GM19463 (cell line): ENCODE measurements at regions not wholly inside any gene's neighbourhood (a gene's known extent, or its start where the extent isn't known, plus 50 kb on each side); places are given as distances from the start of the nearest gene placed in this dataset.
A peak's percentile ranks its signal among the peaks of the same experiment; 100 is the strongest.

Experiments
- ATAC-seq: cut with Tn5 transposase; IDR thresholded peaks from one replicate; pipeline ENCODE4 v1.9.1; 2021; ENCODE audit warnings: mild to moderate bottlenecking, moderate library complexity; ENCODE audit not compliant: unreplicated experiment

DNA sequence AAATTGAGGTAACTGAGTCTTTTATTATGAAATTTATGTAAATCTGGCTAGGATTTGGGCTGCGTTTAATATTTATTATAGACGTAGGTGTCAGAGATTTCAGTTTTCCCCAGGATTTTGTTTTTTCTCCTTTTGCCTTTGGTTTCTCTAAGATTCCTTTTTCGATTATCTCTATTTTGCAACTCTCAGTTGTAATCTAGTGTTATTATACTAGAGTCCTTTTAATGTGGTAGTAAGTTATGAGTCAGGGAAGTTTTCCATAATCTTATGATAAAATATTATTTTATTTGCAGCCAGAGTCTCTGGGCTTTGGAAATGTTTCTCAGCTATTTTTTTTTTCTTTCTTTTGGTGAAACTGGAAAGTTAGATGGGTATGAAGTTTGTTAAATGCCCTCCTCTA is 1043.8 kb downstream of the PLA2G4A start:
- ATAC-seq = no peak

- no peak for ATAC-seq
Measured at GRCh38 chr1:187873126-187873525, 1044.4 kb downstream of the PLA2G4A start.

GRCh38 chr1:187876775-187877174 is 1048.0 kb downstream of the PLA2G4A start:
- no peak for ATAC-seq

DNA sequence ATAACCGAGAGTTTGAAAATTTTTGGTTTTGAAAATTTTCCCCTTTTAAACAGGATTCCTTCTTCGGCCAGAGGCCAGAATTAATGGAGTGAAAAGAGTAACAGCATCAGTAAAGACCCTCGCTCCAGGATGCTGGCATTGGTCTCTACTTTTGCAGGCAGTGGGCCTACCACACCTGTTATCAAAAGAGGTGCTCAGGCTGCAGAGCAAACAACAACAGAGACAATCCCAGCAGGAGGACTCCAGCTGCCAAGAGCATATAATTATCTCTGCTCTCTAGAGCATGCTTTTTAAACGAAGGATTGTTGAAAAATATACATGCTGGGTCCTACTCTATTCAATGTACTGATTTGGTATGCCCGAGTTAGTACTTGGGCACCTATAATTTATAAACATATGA is 1048.5 kb downstream of the PLA2G4A start:
- no peak for ATAC-seq

DNA sequence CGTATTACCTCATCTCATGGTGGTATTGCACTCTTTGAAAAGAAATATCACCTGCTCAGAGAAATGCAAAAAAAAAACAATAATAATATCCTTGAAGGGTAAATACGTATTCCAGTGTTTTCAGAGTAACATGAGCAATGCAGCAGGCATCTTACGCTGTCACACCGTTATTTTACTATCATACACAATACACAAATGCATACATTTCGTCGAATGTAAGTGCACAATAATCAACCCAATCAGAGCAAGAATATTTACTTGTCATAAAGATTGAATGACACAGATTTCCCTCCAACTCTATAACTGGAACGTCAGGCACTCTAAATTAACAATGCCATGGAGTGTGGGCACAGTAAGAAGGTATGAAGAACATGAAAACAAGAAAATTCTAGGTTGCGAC is 1050.1 kb downstream of the PLA2G4A start:
- no peak for ATAC-seq

DNA sequence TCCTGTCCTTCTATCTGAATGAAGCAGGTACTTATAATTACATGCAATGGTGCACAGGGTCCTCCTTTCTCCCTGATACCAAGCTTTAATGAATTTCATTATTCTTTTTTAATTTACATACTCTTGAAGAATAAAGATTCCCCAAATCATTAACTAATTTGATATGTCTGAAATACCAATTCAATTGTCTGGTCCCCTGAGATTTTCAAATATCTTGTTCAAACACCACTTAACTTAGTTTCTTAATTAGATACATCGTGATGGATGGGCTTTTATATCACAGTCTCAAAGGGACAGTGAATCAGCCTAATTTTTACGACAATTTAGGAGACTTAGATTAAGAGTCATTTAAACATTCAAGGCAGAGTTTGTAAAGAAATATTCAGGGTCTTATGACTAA is 1054.6 kb downstream of the PLA2G4A start:
- ATAC-seq = no peak

DNA sequence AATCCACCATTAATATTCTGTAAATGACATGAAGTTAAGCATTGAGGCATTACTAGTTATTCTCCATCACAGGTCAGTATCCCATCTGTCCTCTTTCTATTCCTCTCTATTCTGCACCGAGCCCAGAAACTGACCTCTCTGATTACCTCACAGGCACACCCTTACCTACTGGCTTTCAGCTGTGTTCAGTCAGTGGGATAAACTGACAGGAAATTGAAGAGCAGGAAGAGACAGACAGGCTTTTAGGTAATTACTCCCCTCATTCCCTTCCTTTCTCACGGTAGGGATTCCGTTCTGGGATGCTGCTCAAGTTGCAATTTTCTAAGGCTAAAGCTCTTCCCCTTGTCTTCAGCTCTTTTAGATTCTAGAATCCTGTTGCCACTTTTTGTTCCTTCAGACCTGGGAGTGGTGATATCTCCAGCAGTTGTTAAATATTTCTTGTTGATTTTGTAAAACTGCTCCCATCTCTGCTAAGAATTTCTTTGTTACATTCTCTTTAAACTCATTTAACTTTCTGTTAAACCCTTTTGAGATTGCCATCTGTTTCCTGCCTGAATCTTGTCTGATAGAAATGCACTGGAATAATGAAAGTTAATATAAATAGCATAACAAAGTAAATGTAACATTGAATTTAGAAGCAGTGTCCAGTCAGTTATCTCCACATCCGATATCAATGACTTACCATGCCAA is 1063.4 kb downstream of the PLA2G4A start:
- ATAC-seq = no peak

DNA sequence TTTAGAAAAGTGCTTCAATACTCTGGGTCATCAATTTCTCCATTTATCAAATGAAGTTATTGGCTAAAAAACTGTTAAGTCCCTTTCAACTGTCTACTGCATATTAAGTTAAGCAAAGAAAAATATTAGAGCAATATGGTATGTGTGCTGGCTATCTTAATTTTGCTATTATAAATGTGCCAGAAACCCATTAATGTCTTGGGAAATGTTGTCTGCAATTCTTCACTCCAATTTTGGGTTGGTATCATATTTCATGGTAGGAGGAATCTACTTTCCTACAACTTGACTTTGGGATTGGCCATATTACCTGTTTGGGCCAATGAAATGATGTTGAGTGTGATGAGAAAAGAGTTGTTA is 1063.9 kb downstream of the PLA2G4A start:
- no peak for ATAC-seq

GRCh38 chr1:187893471-187893870 is 1064.7 kb downstream of the PLA2G4A start:
- ATAC-seq = no peak

DNA sequence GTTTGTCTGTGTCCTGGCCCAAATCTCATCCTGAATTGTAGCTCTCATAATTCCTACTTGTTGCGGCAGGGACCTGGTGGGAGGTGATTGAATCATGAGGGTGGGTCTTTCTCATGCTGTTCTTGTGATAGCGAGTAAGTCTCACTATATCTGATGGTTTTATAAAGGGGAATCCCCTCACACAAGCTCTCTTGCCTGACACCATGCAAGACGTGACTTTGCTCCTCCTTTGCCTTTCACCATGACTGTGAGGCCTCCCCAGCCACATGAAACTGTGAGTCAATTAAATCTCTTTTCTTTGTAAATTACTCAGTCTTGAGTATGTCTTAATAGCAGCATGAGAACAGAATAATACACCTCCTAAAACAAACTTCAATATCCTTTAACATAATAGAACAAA is 1065.6 kb downstream of the PLA2G4A start:
- ATAC-seq = no peak

GRCh38 chr1:187903223-187903622 is 1074.5 kb downstream of the PLA2G4A start:
- ATAC-seq = no peak

GRCh38 chr1:187909382-187909781 is 1080.6 kb downstream of the PLA2G4A start:
- ATAC-seq = no peak

DNA sequence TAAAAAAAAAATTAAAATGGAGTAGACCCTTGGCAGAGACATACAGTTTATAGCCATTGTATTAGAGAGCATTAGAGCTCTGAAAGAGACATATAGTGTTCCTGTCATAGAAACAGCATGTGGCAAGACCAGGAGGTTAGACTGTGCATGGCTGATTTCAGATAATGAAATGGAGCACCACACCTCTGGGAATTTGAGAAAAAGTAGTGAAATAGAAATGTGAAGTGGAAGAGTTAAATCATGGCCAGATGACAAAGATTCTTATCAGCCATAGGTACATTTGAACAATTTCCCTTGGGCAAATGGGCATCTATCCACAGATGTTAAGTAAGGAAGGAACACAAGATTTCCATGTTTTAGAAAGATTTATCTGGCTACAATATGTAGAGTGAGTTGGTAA is 1083.1 kb downstream of the PLA2G4A start:
- ATAC-seq = no peak

GRCh38 chr1:187920976-187921375 is 1092.2 kb downstream of the PLA2G4A start:
- ATAC-seq = no peak

DNA sequence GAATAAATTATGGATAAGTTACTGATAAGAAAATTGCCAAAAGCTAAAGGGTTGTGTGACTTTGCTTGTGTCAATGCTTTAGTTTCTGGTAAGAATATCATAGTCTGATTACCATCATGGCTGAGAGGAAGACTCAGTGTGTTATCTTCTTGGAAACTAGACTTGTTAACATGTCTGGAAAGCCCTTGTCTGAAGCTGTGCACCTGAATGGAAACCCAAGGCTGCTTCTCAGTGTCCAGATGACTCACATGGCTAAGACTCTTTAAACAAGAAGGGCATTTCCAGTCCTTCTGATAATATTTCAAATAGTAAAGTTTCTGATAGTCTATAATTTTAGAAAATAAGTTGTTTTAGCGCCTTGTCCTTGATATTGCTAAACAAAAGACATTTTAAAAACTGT is 1092.7 kb downstream of the PLA2G4A start:
- no peak for ATAC-seq

DNA sequence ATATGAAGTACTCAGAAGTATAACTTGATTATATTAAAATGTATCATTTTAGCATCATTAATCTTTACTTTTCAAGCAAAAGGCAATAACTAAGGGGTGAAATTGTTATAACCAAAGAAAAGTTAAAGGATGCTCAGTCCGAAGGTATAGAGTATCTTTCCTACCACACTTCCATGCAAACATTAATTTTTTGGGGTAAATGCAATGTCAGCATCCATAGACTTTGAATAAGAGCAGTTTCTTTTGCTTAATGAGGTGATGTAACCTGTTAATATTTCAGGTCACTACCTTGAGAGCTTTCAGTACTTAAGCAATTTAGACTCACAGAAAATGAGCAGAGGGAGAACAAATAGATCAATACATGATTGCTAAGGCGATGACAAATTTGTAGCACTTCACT is 1093.5 kb downstream of the PLA2G4A start:
- ATAC-seq = no peak

DNA sequence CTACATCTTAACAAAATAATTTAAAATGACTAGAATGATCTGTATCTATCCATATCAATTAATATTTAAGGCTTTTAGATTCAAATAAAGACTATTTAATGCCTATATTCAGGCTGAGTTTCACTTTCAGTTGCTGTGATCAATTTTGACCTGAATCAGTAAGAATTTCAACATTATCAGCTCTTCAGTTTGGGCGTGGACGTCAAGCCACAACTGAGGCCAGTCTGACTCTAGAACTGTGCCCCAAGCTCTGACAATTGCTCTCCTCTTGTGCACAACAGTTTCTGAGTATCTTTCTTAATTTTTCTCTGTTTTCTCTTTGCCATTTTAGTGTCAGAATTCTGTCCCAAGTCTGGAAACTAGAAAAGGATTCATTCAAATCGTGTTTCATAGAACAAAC is 1095.5 kb downstream of the PLA2G4A start:
- no peak for ATAC-seq

GRCh38 chr1:187928288-187928687 is 1099.5 kb downstream of the PLA2G4A start:
- peak; percentile 78 for ATAC-seq

GRCh38 chr1:187928696-187929095 is 1099.9 kb downstream of the PLA2G4A start:
- ATAC-seq = no peak

DNA sequence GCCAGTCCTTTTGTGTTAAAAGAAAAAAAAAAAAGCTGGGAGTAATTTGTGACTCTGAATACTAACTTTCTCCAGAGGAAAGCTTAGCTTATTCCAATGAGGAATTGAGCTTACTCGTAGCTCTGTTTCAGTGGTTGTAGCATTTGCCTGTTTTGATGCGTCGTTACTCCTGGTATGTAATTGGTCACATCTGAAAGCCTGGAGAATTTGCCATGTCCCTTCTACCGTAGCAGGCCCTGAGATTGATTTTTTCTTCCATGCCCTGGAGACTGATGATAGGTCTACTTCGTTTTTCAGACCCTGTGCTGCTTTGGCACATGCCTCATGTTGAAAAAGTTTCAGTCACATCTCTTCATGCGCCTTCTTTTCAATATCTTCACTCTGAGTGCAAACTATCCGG is 1103.0 kb downstream of the PLA2G4A start:
- ATAC-seq = no peak

DNA sequence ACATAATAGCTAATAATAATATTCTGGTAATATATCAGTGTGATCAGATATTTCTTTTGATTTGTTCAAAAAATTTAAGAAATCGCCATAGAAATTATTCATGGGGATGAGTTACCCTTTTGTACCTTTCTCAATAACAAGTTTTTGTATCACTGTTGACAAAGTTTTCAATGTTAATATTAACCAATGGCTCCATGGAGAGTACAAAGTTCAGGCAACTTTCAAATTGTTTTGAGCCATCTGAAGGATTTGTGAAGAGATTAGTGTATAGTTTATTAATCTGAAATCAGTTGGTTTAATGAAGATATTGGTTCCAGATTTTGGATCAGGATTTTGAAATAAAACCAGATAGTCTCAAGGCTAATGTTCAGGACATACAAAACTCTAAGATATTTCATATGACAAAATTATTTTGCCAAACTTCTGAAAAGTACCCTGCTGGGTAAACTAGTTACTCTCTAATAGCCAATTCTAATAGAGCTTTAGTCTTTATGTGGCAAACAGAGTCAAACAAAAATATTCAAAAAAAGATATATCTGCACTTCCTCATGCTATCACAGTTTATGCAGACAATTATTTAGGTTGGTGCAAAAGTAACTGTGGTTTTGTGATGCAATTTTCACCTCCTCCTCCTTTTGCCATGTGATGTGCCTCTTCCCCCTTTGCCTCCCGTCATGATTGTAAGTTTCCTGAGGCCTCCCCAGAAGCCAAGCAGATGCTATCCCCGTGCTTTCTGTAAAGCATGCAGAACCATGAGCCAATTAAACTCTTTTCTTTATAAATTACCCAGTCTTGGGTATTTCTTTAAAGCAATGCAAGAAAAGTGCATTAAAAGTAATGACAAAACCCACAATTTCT is 1105.0 kb downstream of the PLA2G4A start:
- no peak for ATAC-seq

- ATAC-seq = no peak
Measured at GRCh38 chr1:187936667-187937066, 1107.9 kb downstream of the PLA2G4A start.
